WTC11 (cell line): ENCODE measurements at regions not wholly inside any gene's neighbourhood (a gene's known extent, or its start where the extent isn't known, plus 50 kb on each side); places are given as distances from the start of the nearest gene placed in this dataset.

Experiments used
- ATAC-seq: fragments of 200-7000 bp; cut with Tn5 transposase; 2 replicates; pipeline ENCODE4 v1.10.0; 2021; ENCODE audit warnings: mild to moderate bottlenecking, moderate library complexity
- CTCF ChIA-PET: fragments of 300-600 bp; sonication (Branson Sonifier 250); formaldehyde crosslinking; loops from one replicate; lab custom pipeline; 2021; ENCODE audit warnings: antibody characterized with exemption; lab: Charles Lee
- POLR2A ChIA-PET: fragments of 350-600 bp; sonication (Branson Sonifier 250); formaldehyde crosslinking; loops from one replicate; lab custom pipeline; 2021; ENCODE audit warnings: antibody characterized with exemption; lab: Charles Lee
- DNase-seq: peaks from one replicate; pipeline ENCODE4 v3.0.0; 2021; ENCODE audit warnings: low spot score
- H3K27ac Mint-ChIP-seq: 2 replicates; pipeline ENCODE4 v1.8.0; 2021; ENCODE audit warnings: mixed read lengths
- H3K27me3 Mint-ChIP-seq: 2 replicates; pipeline ENCODE4 v1.8.0; 2021; ENCODE audit warnings: low read depth, mild to moderate bottlenecking, moderate library complexity, mixed read lengths
- H3K36me3 Mint-ChIP-seq: 2 replicates; pipeline ENCODE4 v1.8.0; 2021; ENCODE audit warnings: mixed read lengths
- H3K4me1 Mint-ChIP-seq: 2 replicates; pipeline ENCODE4 v1.8.0; 2022; ENCODE audit warnings: mixed read lengths
- H3K4me3 Mint-ChIP-seq: 2 replicates; pipeline ENCODE4 v1.8.0; 2021; ENCODE audit warnings: mild to moderate bottlenecking, moderate library complexity, mixed read lengths
- H3K9me3 Mint-ChIP-seq: 2 replicates; pipeline ENCODE4 v1.8.0; 2021; ENCODE audit warnings: mixed read lengths
- CBFB ChIP-seq: sonication (generic); formaldehyde crosslinking; IDR thresholded peaks from 2 replicates; pipeline ENCODE4 v1.8.1; 2022; ENCODE audit warnings: mild to moderate bottlenecking, low read depth, missing genetic modification reagents
- CREB1 ChIP-seq: sonication (generic); formaldehyde crosslinking; IDR thresholded peaks from 2 replicates; pipeline ENCODE4 v1.8.0; 2023; ENCODE audit warnings: mild to moderate bottlenecking, missing genetic modification reagents
- ERG ChIP-seq: fragments of 250-450 bp; sonication (Bioruptor Pico); IDR thresholded peaks from 2 replicates; pipeline ENCODE4 v1.8.0; 2021; ENCODE audit warnings: mild to moderate bottlenecking
- FOXP1 ChIP-seq: sonication (generic); formaldehyde crosslinking; IDR thresholded peaks from 2 replicates; pipeline ENCODE4 v1.8.0; 2022; ENCODE audit warnings: missing genetic modification reagents, mild to moderate bottlenecking, moderate library complexity, borderline replicate concordance
- GRHL2 ChIP-seq: fragments of 250-450 bp; sonication (Bioruptor Pico); IDR thresholded peaks from 2 replicates; pipeline ENCODE4 v1.8.0; 2022; ENCODE audit warnings: mild to moderate bottlenecking, moderate library complexity; ENCODE audit not compliant: insufficient replicate concordance, severe bottlenecking
- IRF2 ChIP-seq: sonication (generic); formaldehyde crosslinking; IDR thresholded peaks from 2 replicates; pipeline ENCODE4 v1.8.0; 2022; ENCODE audit warnings: low read depth, missing genetic modification reagents, borderline replicate concordance
- NFATC4 ChIP-seq: fragments of 250-450 bp; sonication (Bioruptor Pico); IDR thresholded peaks from 2 replicates; pipeline ENCODE4 v1.9.0; 2021; ENCODE audit warnings: mild to moderate bottlenecking
- NFE2L1 ChIP-seq: sonication (generic); formaldehyde crosslinking; IDR thresholded peaks from 2 replicates; pipeline ENCODE4 v1.8.1; 2023; ENCODE audit warnings: missing genetic modification reagents
- NR3C1 ChIP-seq: sonication (generic); formaldehyde crosslinking; conservative IDR thresholded peaks from 2 replicates; pipeline ENCODE4 v1.8.1; 2023; ENCODE audit warnings: low read depth, mild to moderate bottlenecking, missing genetic modification reagents
- PRRX2 ChIP-seq: fragments of 250-450 bp; sonication (Bioruptor Pico); IDR thresholded peaks from 2 replicates; pipeline ENCODE4 v1.8.0; 2021; ENCODE audit warnings: mild to moderate bottlenecking
- RELA ChIP-seq: sonication (generic); formaldehyde crosslinking; IDR thresholded peaks from 2 replicates; pipeline ENCODE4 v1.8.1; 2022; ENCODE audit warnings: missing genetic modification reagents, mild to moderate bottlenecking, borderline replicate concordance
- USF2 ChIP-seq: sonication (generic); formaldehyde crosslinking; IDR thresholded peaks from 2 replicates; pipeline ENCODE4 v1.8.1; 2023; ENCODE audit warnings: mild to moderate bottlenecking, missing genetic modification reagents, moderate library complexity
- ZNF138 ChIP-seq: sonication (generic); formaldehyde crosslinking; conservative IDR thresholded peaks from 2 replicates; pipeline ENCODE4 v1.8.1; 2022; ENCODE audit warnings: mild to moderate bottlenecking, moderate library complexity, missing genetic modification reagents
- ZNF396 ChIP-seq: fragments of 250-450 bp; sonication (Bioruptor Pico); IDR thresholded peaks from 2 replicates; pipeline ENCODE4 v1.8.0; 2021; ENCODE audit warnings: mild to moderate bottlenecking, moderate library complexity, borderline replicate concordance
- ZNF416 ChIP-seq: fragments of 250-450 bp; sonication (Bioruptor Pico); IDR thresholded peaks from 2 replicates; pipeline ENCODE4 v1.9.0; 2021; ENCODE audit warnings: mild to moderate bottlenecking, inconsistent platforms
- ZNF671 ChIP-seq: fragments of 250-450 bp; sonication (Bioruptor Pico); IDR thresholded peaks from 2 replicates; pipeline ENCODE4 v1.8.0; 2021; ENCODE audit warnings: mild to moderate bottlenecking
- TF ChIP-seq, protein P1 (sequence below): sonication (generic); formaldehyde crosslinking; IDR thresholded peaks from 2 replicates; pipeline ENCODE4 v1.8.0; 2022; ENCODE audit warnings: mild to moderate bottlenecking, missing genetic modification reagents
- TF ChIP-seq, protein P2 (sequence below): sonication (generic); formaldehyde crosslinking; IDR thresholded peaks from 2 replicates; pipeline ENCODE4 v1.8.1; 2022; ENCODE audit warnings: mild to moderate bottlenecking, missing genetic modification reagents, moderate library complexity, borderline replicate concordance
- TF ChIP-seq, protein P3 (sequence below): sonication (generic); formaldehyde crosslinking; IDR thresholded peaks from 2 replicates; pipeline ENCODE4 v1.8.0; 2022; ENCODE audit warnings: mild to moderate bottlenecking, missing genetic modification reagents
- TF ChIP-seq, protein P4 (sequence below): fragments of 250-450 bp; sonication (Bioruptor Pico); IDR thresholded peaks from 2 replicates; pipeline ENCODE4 v1.9.0; 2021; ENCODE audit warnings: mild to moderate bottlenecking
- TF ChIP-seq, protein P5 (sequence below): sonication (generic); formaldehyde crosslinking; IDR thresholded peaks from 2 replicates; pipeline ENCODE4 v1.8.1; 2022; ENCODE audit warnings: mild to moderate bottlenecking, moderate library complexity, missing genetic modification reagents
- TF ChIP-seq, protein P6 (sequence below): sonication (generic); formaldehyde crosslinking; conservative IDR thresholded peaks from 2 replicates; pipeline ENCODE4 v1.8.1; 2023; ENCODE audit warnings: mild to moderate bottlenecking, low read depth, missing genetic modification reagents, moderate library complexity
- TF ChIP-seq, protein P7 (sequence below): sonication (generic); formaldehyde crosslinking; IDR thresholded peaks from 2 replicates; pipeline ENCODE4 v1.8.1; 2022; ENCODE audit warnings: low read depth, mild to moderate bottlenecking, moderate library complexity, missing genetic modification reagents, borderline replicate concordance

- TF ChIP-seq ZNF671, result no peak
- no peak for TF ChIP-seq NFE2L1 (CRISPR knock-in tag)
- TF ChIP-seq, protein P1, sequence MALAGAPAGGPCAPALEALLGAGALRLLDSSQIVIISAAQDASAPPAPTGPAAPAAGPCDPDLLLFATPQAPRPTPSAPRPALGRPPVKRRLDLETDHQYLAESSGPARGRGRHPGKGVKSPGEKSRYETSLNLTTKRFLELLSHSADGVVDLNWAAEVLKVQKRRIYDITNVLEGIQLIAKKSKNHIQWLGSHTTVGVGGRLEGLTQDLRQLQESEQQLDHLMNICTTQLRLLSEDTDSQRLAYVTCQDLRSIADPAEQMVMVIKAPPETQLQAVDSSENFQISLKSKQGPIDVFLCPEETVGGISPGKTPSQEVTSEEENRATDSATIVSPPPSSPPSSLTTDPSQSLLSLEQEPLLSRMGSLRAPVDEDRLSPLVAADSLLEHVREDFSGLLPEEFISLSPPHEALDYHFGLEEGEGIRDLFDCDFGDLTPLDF, result no peak
- TF ChIP-seq USF2, result no peak
- TF ChIP-seq CBFB (CRISPR knock-in tag), result no peak
Observed at GRCh38 chr11:15726893-15727519, 612.3 kb downstream of the INSC start (continued).

DNA sequence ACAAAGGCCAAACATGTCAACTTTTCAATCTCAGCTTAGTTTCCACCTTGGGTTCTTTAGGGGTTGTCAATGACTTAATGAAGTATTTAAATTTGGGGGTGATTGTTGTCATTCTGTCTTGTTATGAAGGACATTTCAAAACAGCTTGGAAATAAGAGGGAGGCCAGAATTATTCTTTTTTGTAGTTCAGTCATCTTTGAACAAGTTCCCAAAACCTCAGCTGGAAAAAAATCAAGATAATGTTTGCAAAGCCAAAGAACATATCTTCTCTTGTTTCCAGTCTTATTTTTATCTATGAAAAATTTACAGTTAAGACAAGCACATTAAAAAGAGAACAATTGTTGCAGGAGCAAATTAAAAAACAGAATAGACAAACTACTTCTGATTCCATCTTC is 612.8 kb downstream of the INSC start:
- CTCF ChIA-PET, result no interaction called here
- TF ChIP-seq ZNF416 (CRISPR knock-in tag) (no peak), IRF2 (no peak)
- Mint-ChIP-seq H3K27ac (no peak overlapping the region), H3K4me3 (no peak overlapping the region), H3K4me1 (peaks cover 17% of the 10 kb centered on the region), H3K27me3 (peaks cover 4% of the 10 kb centered on the region), H3K9me3 (peaks cover 2% of the 10 kb centered on the region), H3K36me3 (no peaks in the 10 kb centered on the region)
- POLR2A ChIA-PET, result no interaction called here
- DNase-seq, result no peak
- ATAC-seq, result no peak

DNA sequence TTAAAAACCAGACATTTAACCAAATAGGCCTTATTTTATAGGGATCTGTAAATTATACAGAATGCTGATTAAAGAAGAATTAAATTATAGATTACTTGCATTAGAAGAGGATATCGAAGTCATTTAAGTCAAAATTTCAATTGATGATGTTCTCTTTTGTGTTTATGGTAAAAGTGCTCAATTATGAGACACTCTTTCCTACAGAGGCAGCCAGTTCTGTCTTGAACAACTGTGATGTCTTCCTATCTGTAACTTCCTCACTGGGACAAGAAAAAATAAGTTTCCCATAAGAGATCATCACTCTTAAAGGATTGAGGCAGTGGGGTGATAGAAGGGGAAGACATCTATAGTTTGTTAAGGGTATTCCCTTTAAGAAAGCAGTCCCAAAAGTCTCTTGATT is 613.5 kb downstream of the INSC start:
- ChIA-PET POLR2A (no interaction called here), CTCF (no interaction called here)
- no peak for DNase-seq
- ATAC-seq, result no peak
- Mint-ChIP-seq H3K4me3 (no peak overlapping the region), H3K4me1 (peaks cover 17% of the 10 kb centered on the region), H3K36me3 (no peaks in the 10 kb centered on the region), H3K27me3 (peaks cover 4% of the 10 kb centered on the region), H3K9me3 (no peaks in the 10 kb centered on the region; the same call in 1 of the 2 replicates), H3K27ac (no peak overlapping the region)
- TF ChIP-seq, protein P2, sequence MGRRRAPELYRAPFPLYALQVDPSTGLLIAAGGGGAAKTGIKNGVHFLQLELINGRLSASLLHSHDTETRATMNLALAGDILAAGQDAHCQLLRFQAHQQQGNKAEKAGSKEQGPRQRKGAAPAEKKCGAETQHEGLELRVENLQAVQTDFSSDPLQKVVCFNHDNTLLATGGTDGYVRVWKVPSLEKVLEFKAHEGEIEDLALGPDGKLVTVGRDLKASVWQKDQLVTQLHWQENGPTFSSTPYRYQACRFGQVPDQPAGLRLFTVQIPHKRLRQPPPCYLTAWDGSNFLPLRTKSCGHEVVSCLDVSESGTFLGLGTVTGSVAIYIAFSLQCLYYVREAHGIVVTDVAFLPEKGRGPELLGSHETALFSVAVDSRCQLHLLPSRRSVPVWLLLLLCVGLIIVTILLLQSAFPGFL, result no peak
- TF ChIP-seq NFATC4 (no peak), FOXP1 (CRISPR knock-in tag) (no peak), ZNF138 (no peak), GRHL2 (CRISPR knock-in tag) (no peak), RELA (CRISPR knock-in tag) (no peak), NR3C1 (no peak), CREB1 (CRISPR knock-in tag) (no peak), PRRX2 (CRISPR knock-in tag) (no peak), ZNF396 (CRISPR knock-in tag) (no peak), IRF2 (no peak), ERG (no peak)
- TF ChIP-seq, protein P3, sequence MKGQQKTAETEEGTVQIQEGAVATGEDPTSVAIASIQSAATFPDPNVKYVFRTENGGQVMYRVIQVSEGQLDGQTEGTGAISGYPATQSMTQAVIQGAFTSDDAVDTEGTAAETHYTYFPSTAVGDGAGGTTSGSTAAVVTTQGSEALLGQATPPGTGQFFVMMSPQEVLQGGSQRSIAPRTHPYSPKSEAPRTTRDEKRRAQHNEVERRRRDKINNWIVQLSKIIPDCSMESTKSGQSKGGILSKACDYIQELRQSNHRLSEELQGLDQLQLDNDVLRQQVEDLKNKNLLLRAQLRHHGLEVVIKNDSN (CRISPR knock-in tag), result no peak
- TF ChIP-seq, protein P4, sequence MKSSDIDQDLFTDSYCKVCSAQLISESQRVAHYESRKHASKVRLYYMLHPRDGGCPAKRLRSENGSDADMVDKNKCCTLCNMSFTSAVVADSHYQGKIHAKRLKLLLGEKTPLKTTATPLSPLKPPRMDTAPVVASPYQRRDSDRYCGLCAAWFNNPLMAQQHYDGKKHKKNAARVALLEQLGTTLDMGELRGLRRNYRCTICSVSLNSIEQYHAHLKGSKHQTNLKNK (CRISPR knock-in tag), result no peak
- TF ChIP-seq, protein P5, sequence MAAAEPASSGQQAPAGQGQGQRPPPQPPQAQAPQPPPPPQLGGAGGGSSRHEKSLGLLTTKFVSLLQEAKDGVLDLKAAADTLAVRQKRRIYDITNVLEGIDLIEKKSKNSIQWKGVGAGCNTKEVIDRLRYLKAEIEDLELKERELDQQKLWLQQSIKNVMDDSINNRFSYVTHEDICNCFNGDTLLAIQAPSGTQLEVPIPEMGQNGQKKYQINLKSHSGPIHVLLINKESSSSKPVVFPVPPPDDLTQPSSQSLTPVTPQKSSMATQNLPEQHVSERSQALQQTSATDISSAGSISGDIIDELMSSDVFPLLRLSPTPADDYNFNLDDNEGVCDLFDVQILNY, result no peak
- TF ChIP-seq, protein P6, sequence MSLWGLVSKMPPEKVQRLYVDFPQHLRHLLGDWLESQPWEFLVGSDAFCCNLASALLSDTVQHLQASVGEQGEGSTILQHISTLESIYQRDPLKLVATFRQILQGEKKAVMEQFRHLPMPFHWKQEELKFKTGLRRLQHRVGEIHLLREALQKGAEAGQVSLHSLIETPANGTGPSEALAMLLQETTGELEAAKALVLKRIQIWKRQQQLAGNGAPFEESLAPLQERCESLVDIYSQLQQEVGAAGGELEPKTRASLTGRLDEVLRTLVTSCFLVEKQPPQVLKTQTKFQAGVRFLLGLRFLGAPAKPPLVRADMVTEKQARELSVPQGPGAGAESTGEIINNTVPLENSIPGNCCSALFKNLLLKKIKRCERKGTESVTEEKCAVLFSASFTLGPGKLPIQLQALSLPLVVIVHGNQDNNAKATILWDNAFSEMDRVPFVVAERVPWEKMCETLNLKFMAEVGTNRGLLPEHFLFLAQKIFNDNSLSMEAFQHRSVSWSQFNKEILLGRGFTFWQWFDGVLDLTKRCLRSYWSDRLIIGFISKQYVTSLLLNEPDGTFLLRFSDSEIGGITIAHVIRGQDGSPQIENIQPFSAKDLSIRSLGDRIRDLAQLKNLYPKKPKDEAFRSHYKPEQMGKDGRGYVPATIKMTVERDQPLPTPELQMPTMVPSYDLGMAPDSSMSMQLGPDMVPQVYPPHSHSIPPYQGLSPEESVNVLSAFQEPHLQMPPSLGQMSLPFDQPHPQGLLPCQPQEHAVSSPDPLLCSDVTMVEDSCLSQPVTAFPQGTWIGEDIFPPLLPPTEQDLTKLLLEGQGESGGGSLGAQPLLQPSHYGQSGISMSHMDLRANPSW (CRISPR knock-in tag), result no peak
- TF ChIP-seq, protein P7, sequence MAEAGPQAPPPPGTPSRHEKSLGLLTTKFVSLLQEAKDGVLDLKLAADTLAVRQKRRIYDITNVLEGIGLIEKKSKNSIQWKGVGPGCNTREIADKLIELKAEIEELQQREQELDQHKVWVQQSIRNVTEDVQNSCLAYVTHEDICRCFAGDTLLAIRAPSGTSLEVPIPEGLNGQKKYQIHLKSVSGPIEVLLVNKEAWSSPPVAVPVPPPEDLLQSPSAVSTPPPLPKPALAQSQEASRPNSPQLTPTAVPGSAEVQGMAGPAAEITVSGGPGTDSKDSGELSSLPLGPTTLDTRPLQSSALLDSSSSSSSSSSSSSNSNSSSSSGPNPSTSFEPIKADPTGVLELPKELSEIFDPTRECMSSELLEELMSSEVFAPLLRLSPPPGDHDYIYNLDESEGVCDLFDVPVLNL (CRISPR knock-in tag), result no peak
